ENCODE measurements at regions not wholly inside any gene's neighbourhood (a gene's known extent, or its start where the extent isn't known, plus 50 kb on each side); places are given as distances from the start of the nearest gene placed in this dataset.

GRCh38 chrX:46311581-46312120, 233.6 kb downstream of the ZNF674 start:
- no peak for TF ChIP-seq POLR2A (IDR thresholded peaks at IDR 0.05)
- no peak for TF ChIP-seq CTCF (IDR thresholded peaks at IDR 0.05)
- TF ChIP-seq POLR2AphosphoS5 (IDR thresholded peaks at IDR 0.05; ENCODE audit: insufficient read depth in 1 of 2, low read depth in 1 of 2) = no peak
